ENCODE measurements at regions not wholly inside any gene's neighbourhood (a gene's known extent, or its start where the extent isn't known, plus 50 kb on each side); places are given as distances from the start of the nearest gene placed in this dataset.

GRCh38 chr1:201697174-201697573 is 131.8 kb upstream of the IPO9 start:
- H3F3A ChIP-seq (replicated peaks; ENCODE audit: low read depth): no peaks in the 10 kb centered on the region
- no peak overlapping the region for H3K4me2 ChIP-seq
- no peaks in the 10 kb centered on the region for H3K9me2 ChIP-seq (ENCODE audit: insufficient read depth)
- no peak overlapping the region for H3K4me3 Mint-ChIP-seq
- peaks cover 13% of the 10 kb centered on the region for H3K27me3 Mint-ChIP-seq (ENCODE audit: insufficient read depth, low read depth, poor library complexity)
- no peak overlapping the region for H3K4me3 ChIP-seq
- TF ChIP-seq POLR2AphosphoS5 (IDR thresholded peaks at IDR 0.05; ENCODE audit: low read depth) (no peak), ETS1 (IDR thresholded peaks at IDR 0.05) (no peak), EZH2phosphoT487 (IDR thresholded peaks at IDR 0.05; ENCODE audit: unreplicated experiment) (no peak), ZNF462 (CRISPR knock-in tag; IDR thresholded peaks at IDR 0.05) (no peak)
- no peaks in the 10 kb centered on the region for H3K79me2 ChIP-seq (replicated peaks; ENCODE audit: insufficient read depth)
- DNase-seq (ENCODE audit: low spot score): no peak
- no peaks in the 10 kb centered on the region for H3K27me3 ChIP-seq (ENCODE audit: insufficient read depth)
- no peaks in the 10 kb centered on the region; the same call in 1 of the 2 replicates for H4K20me1 ChIP-seq (replicated peaks; ENCODE audit: insufficient read depth)
- H3K36me3 ChIP-seq (ENCODE audit: insufficient read depth): no peaks in the 10 kb centered on the region
- peaks cover 11% of the 10 kb centered on the region; the same call in 2 of the 3 replicates for H3K9me3 Mint-ChIP-seq
- H3K36me3 Mint-ChIP-seq (ENCODE audit: low read depth): peaks cover 8% of the 10 kb centered on the region; the same call in 2 of the 3 replicates
- no peak overlapping the region for H3K27ac ChIP-seq (ENCODE audit: low read depth)
- ATAC-seq: no peak
- no peak overlapping the region for H3K27ac Mint-ChIP-seq
- no peak overlapping the region for H2AFZ ChIP-seq
- peaks cover 26% of the 10 kb centered on the region for H3K4me1 Mint-ChIP-seq
- peaks cover 25% of the 10 kb centered on the region for H3K4me1 ChIP-seq (ENCODE audit: insufficient read depth)

GRCh38 chr1:201701831-201702230 is 127.1 kb upstream of the IPO9 start:
- Mint-ChIP-seq H3K4me1 (peaks cover 32% of the 10 kb centered on the region), H3K27ac (no peak overlapping the region), H3K36me3 (ENCODE audit: low read depth) (peaks cover 8% of the 10 kb centered on the region; the same call in 2 of the 3 replicates), H3K4me3 (no peak overlapping the region), H3K9me3 (peaks cover 11% of the 10 kb centered on the region; the same call in 2 of the 3 replicates), H3K27me3 (ENCODE audit: insufficient read depth, low read depth, poor library complexity) (peaks cover 8% of the 10 kb centered on the region)
- Histone ChIP-seq H2AFZ (no peak overlapping the region), H3K27ac (ENCODE audit: low read depth) (no peak overlapping the region), H3K36me3 (ENCODE audit: insufficient read depth) (no peaks in the 10 kb centered on the region), H3K4me3 (no peak overlapping the region), H3K4me2 (no peak overlapping the region), H4K20me1 (replicated peaks; ENCODE audit: insufficient read depth) (peaks cover 4% of the 10 kb centered on the region; the same call in 1 of the 2 replicates), H3K27me3 (ENCODE audit: insufficient read depth) (no peaks in the 10 kb centered on the region), H3K4me1 (ENCODE audit: insufficient read depth) (no peaks in the 10 kb centered on the region; the same call in 1 of the 2 replicates), H3K9me2 (ENCODE audit: insufficient read depth) (no peaks in the 10 kb centered on the region), H3K79me2 (replicated peaks; ENCODE audit: insufficient read depth) (no peaks in the 10 kb centered on the region), H3F3A (replicated peaks; ENCODE audit: low read depth) (no peaks in the 10 kb centered on the region; the same call in 1 of the 2 replicates)
- DNase-seq (ENCODE audit: low spot score) (no peak), ATAC-seq (no peak)
- TF ChIP-seq EZH2phosphoT487 (IDR thresholded peaks at IDR 0.05; ENCODE audit: unreplicated experiment) (no peak), ETS1 (IDR thresholded peaks at IDR 0.05) (no peak), EZH2 (IDR thresholded peaks at IDR 0.05; ENCODE audit: low read depth, unreplicated experiment) (no peak), JUNB (IDR thresholded peaks at IDR 0.05; ENCODE audit: unreplicated experiment) (no peak), ZNF331 (CRISPR knock-in tag; IDR thresholded peaks at IDR 0.05; ENCODE audit: low read depth) (no peak)
